ENCODE measurements at regions not wholly inside any gene's neighbourhood (a gene's known extent, or its start where the extent isn't known, plus 50 kb on each side); places are given as distances from the start of the nearest gene placed in this dataset.

GRCh38 chr12:94031763-94032162, 116.6 kb upstream of the PLXNC1 start:
- DNase-seq (ENCODE audit: low read depth): no peak

- DNase-seq (ENCODE audit: low read depth): no peak
Observed at GRCh38 chr12:94032368-94032767, 116.0 kb upstream of the PLXNC1 start.

GRCh38 chr12:94033101-94033500, 115.3 kb upstream of the PLXNC1 start:
- DNase-seq (ENCODE audit: low read depth): no peak

GRCh38 chr12:94033784-94034183, 114.6 kb upstream of the PLXNC1 start:
- DNase-seq (ENCODE audit: low read depth): no peak

- no peak for DNase-seq (ENCODE audit: low read depth)
Observed at GRCh38 chr12:94037444-94037843, 110.9 kb upstream of the PLXNC1 start.

GRCh38 chr12:94038605-94039004, 109.8 kb upstream of the PLXNC1 start:
- no peak for DNase-seq (ENCODE audit: low read depth)

GRCh38 chr12:94039199-94039840, 109.1 kb upstream of the PLXNC1 start:
- DNase-seq (ENCODE audit: low read depth): no peak

GRCh38 chr12:94039914-94040313, 108.5 kb upstream of the PLXNC1 start:
- DNase-seq (ENCODE audit: low read depth): no peak

- no peak for DNase-seq (ENCODE audit: low read depth)
Observed at GRCh38 chr12:94041850-94042249, 106.5 kb upstream of the PLXNC1 start.

GRCh38 chr12:94042321-94042720, 106.1 kb upstream of the PLXNC1 start:
- no peak for DNase-seq (ENCODE audit: low read depth)

GRCh38 chr12:94046626-94047410, 101.6 kb upstream of the PLXNC1 start:
- DNase-seq (ENCODE audit: low read depth): no peak

GRCh38 chr12:94047781-94048567, 100.4 kb upstream of the PLXNC1 start:
- no peak for DNase-seq (ENCODE audit: low read depth)

- DNase-seq (ENCODE audit: low read depth): no peak
Observed at GRCh38 chr12:94048757-94049156, 99.6 kb upstream of the PLXNC1 start.

- DNase-seq (ENCODE audit: low read depth): no peak
Observed at GRCh38 chr12:94049718-94050117, 98.7 kb upstream of the PLXNC1 start.

- no peak for DNase-seq (ENCODE audit: low read depth)
Observed at GRCh38 chr12:94053676-94054075, 94.7 kb upstream of the PLXNC1 start.

- no peak for DNase-seq (ENCODE audit: low read depth)
Observed at GRCh38 chr12:94055528-94055927, 92.8 kb upstream of the PLXNC1 start.

- no peak for DNase-seq (ENCODE audit: low read depth)
Observed at GRCh38 chr12:94056419-94057158, 91.8 kb upstream of the PLXNC1 start.

GRCh38 chr12:94057262-94058151, 90.9 kb upstream of the PLXNC1 start:
- no peak for DNase-seq (ENCODE audit: low read depth)

- no peak for DNase-seq (ENCODE audit: low read depth)
Observed at GRCh38 chr12:94059394-94060368, 88.7 kb upstream of the PLXNC1 start.

GRCh38 chr12:94062194-94062593, 86.2 kb upstream of the PLXNC1 start:
- DNase-seq (ENCODE audit: low read depth): no peak
